ENCODE measurements at regions not wholly inside any gene's neighbourhood (a gene's known extent, or its start where the extent isn't known, plus 50 kb on each side); places are given as distances from the start of the nearest gene placed in this dataset.

- Histone ChIP-seq H3K4me3 (no peak overlapping the region), H3K36me3 (no peaks in the 10 kb centered on the region), H3K4me1 (no peaks in the 10 kb centered on the region), H3K27ac (no peak overlapping the region), H3K27me3 (no peaks in the 10 kb centered on the region), H3K9me3 (no peaks in the 10 kb centered on the region)
- DNase-seq (ENCODE audit: low spot score in 2 of 2), result no peak
- TF ChIP-seq POLR2A (IDR thresholded peaks at IDR 0.05) (no peak), POLR2AphosphoS5 (IDR thresholded peaks at IDR 0.05) (no peak), CTCF (IDR thresholded peaks at IDR 0.05) (no peak)
- intact Hi-C loops (cut with DNase I; ENCODE audit: low total_unique reads), result no loop called here
Observed at GRCh38 chr1:168455764-168456163, 88.0 kb downstream of the XCL2 start.

- Histone ChIP-seq H3K4me3 (no peak overlapping the region), H3K27me3 (no peaks in the 10 kb centered on the region), H3K4me1 (no peaks in the 10 kb centered on the region), H3K36me3 (no peaks in the 10 kb centered on the region), H3K9me3 (no peaks in the 10 kb centered on the region), H3K27ac (no peak overlapping the region)
- intact Hi-C loops (cut with DNase I; ENCODE audit: low total_unique reads), result no loop called here
- DNase-seq (ENCODE audit: low spot score in 2 of 2), result no peak
- no peak for TF ChIP-seq POLR2A (IDR thresholded peaks at IDR 0.05)
- TF ChIP-seq POLR2AphosphoS5 (IDR thresholded peaks at IDR 0.05), result no peak
- TF ChIP-seq CTCF (IDR thresholded peaks at IDR 0.05), result no peak
Observed at GRCh38 chr1:168454211-168454815, 89.5 kb downstream of the XCL2 start.

- Histone ChIP-seq H3K9me3 (no peaks in the 10 kb centered on the region), H3K4me3 (no peak overlapping the region), H3K4me1 (no peaks in the 10 kb centered on the region), H3K36me3 (no peaks in the 10 kb centered on the region), H3K27ac (no peak overlapping the region), H3K27me3 (no peaks in the 10 kb centered on the region)
- DNase-seq (ENCODE audit: low spot score in 2 of 2), result no peak
- intact Hi-C loops (cut with DNase I; ENCODE audit: low total_unique reads), result no loop called here
- no peak for TF ChIP-seq POLR2A (IDR thresholded peaks at IDR 0.05)
- no peak for TF ChIP-seq POLR2AphosphoS5 (IDR thresholded peaks at IDR 0.05)
- TF ChIP-seq CTCF (IDR thresholded peaks at IDR 0.05), result no peak
Observed at GRCh38 chr1:168453056-168453455, 90.7 kb downstream of the XCL2 start.

GRCh38 chr1:168452329-168452728, 91.5 kb downstream of the XCL2 start:
- no peaks in the 10 kb centered on the region for H3K36me3 ChIP-seq
- intact Hi-C loops (cut with DNase I; ENCODE audit: low total_unique reads), result no loop called here
- H3K4me3 ChIP-seq, result no peak overlapping the region
- no peaks in the 10 kb centered on the region for H3K9me3 ChIP-seq
- no peak overlapping the region for H3K27ac ChIP-seq
- no peak for TF ChIP-seq CTCF (IDR thresholded peaks at IDR 0.05)
- no peak for TF ChIP-seq POLR2A (IDR thresholded peaks at IDR 0.05)
- TF ChIP-seq POLR2AphosphoS5 (IDR thresholded peaks at IDR 0.05), result no peak
- no peaks in the 10 kb centered on the region for H3K4me1 ChIP-seq
- H3K27me3 ChIP-seq, result no peaks in the 10 kb centered on the region
- DNase-seq (ENCODE audit: low spot score in 2 of 2), result no peak

- DNase-seq (ENCODE audit: low spot score in 2 of 2), result no peak
- TF ChIP-seq CTCF (IDR thresholded peaks at IDR 0.05) (no peak), POLR2A (IDR thresholded peaks at IDR 0.05) (no peak), POLR2AphosphoS5 (IDR thresholded peaks at IDR 0.05) (no peak)
- intact Hi-C loops (cut with DNase I; ENCODE audit: low total_unique reads), result no loop called here
- H3K4me1 ChIP-seq, result no peaks in the 10 kb centered on the region
- H3K27me3 ChIP-seq, result no peaks in the 10 kb centered on the region
- H3K9me3 ChIP-seq, result no peaks in the 10 kb centered on the region
- no peak overlapping the region for H3K4me3 ChIP-seq
- H3K27ac ChIP-seq, result no peak overlapping the region
- no peaks in the 10 kb centered on the region for H3K36me3 ChIP-seq
Observed at GRCh38 chr1:168447871-168448270, 95.9 kb downstream of the XCL2 start.
